ENCODE measurements at regions not wholly inside any gene's neighbourhood (a gene's known extent, or its start where the extent isn't known, plus 50 kb on each side); places are given as distances from the start of the nearest gene placed in this dataset.
A peak's percentile ranks its signal among the peaks of the same experiment; 100 is the strongest.

GRCh38 chr7:22574754-22575520 is 74.9 kb upstream of the STEAP1B start:
- Mint-ChIP-seq H3K9me3 (peaks cover 0 to 5% of the 10 kb centered on the region in 2 donors), H3K4me3 (no peak overlapping the region), H3K27ac (no peak overlapping the region), H3K27me3 (peaks cover 74% of the 10 kb centered on the region), H3K4me1 (peaks cover 2% of the 10 kb centered on the region)
- no peak for ATAC-seq
- DNase-seq, result no peak

GRCh38 chr7:22572937-22573336 is 72.9 kb upstream of the STEAP1B start:
- no peak overlapping the region for H3K4me3 Mint-ChIP-seq
- no peak for ATAC-seq
- H3K4me1 Mint-ChIP-seq, result peaks cover 6% of the 10 kb centered on the region
- H3K9me3 Mint-ChIP-seq, result no peaks in the 10 kb centered on the region
- DNase-seq, result no peak
- H3K27me3 Mint-ChIP-seq, result peaks cover 76% of the 10 kb centered on the region
- H3K27ac Mint-ChIP-seq, result no peak overlapping the region

GRCh38 chr7:22572292-22572691 is 72.3 kb upstream of the STEAP1B start:
- peaks cover 6% of the 10 kb centered on the region for H3K4me1 Mint-ChIP-seq
- H3K27me3 Mint-ChIP-seq, result peaks cover 76% of the 10 kb centered on the region
- no peak overlapping the region for H3K27ac Mint-ChIP-seq
- ATAC-seq (no peak), DNase-seq (no peak)
- no peaks in the 10 kb centered on the region for H3K9me3 Mint-ChIP-seq
- no peak overlapping the region for H3K4me3 Mint-ChIP-seq

GRCh38 chr7:22571766-22572165 is 71.8 kb upstream of the STEAP1B start:
- no peaks in the 10 kb centered on the region for H3K9me3 Mint-ChIP-seq
- H3K27me3 Mint-ChIP-seq, result peaks cover 75% of the 10 kb centered on the region
- H3K4me1 Mint-ChIP-seq, result peaks cover 6% of the 10 kb centered on the region
- H3K4me3 Mint-ChIP-seq, result no peak overlapping the region
- ATAC-seq (no peak), DNase-seq (no peak)
- no peak overlapping the region for H3K27ac Mint-ChIP-seq

- no peak overlapping the region for H3K27ac Mint-ChIP-seq
- H3K4me3 Mint-ChIP-seq, result no peak overlapping the region
- peaks cover 23% of the 10 kb centered on the region for H3K4me1 Mint-ChIP-seq
- peaks cover 82% of the 10 kb centered on the region for H3K27me3 Mint-ChIP-seq
- ATAC-seq, result peak; percentile 69
- no peaks in the 10 kb centered on the region for H3K9me3 Mint-ChIP-seq
- DNase-seq, result peak in 1 of 2 donors; percentile 35
These were observed 69.8 kb upstream of the STEAP1B start for GRCh38 chr7:22569586-22570321.

GRCh38 chr7:22566592-22566991 is 66.6 kb upstream of the STEAP1B start:
- H3K27me3 Mint-ChIP-seq, result peaks cover 76% of the 10 kb centered on the region
- DNase-seq (no peak), ATAC-seq (no peak)
- H3K4me1 Mint-ChIP-seq, result peaks cover 55% of the 10 kb centered on the region
- H3K9me3 Mint-ChIP-seq, result no peaks in the 10 kb centered on the region
- H3K4me3 Mint-ChIP-seq, result no peak overlapping the region
- H3K27ac Mint-ChIP-seq, result no peak overlapping the region

GRCh38 chr7:22566176-22566575 is 66.2 kb upstream of the STEAP1B start:
- peaks cover 72% of the 10 kb centered on the region for H3K27me3 Mint-ChIP-seq
- DNase-seq (no peak), ATAC-seq (no peak)
- H3K4me1 Mint-ChIP-seq, result peaks cover 58% of the 10 kb centered on the region
- no peak overlapping the region for H3K27ac Mint-ChIP-seq
- H3K9me3 Mint-ChIP-seq, result no peaks in the 10 kb centered on the region
- H3K4me3 Mint-ChIP-seq, result no peak overlapping the region

- H3K27ac Mint-ChIP-seq, result no peak overlapping the region
- peaks cover 58% of the 10 kb centered on the region for H3K4me1 Mint-ChIP-seq
- peaks cover 64% of the 10 kb centered on the region for H3K27me3 Mint-ChIP-seq
- ATAC-seq, result peak; percentile 41
- H3K9me3 Mint-ChIP-seq, result no peaks in the 10 kb centered on the region
- H3K4me3 Mint-ChIP-seq, result peak overlapping the region in 1 of 2 donors; percentile 10
- no peak for DNase-seq
These were observed 65.4 kb upstream of the STEAP1B start for GRCh38 chr7:22565315-22565811.

- Mint-ChIP-seq H3K9me3 (no peaks in the 10 kb centered on the region), H3K4me1 (peaks cover 52% of the 10 kb centered on the region)
These were observed 64.6 kb upstream of the STEAP1B start for GRCh38 chr7:22564511-22565045.

GRCh38 chr7:22563621-22564241 is 63.7 kb upstream of the STEAP1B start:
- Mint-ChIP-seq H3K9me3 (no peaks in the 10 kb centered on the region), H3K4me1 (peaks cover 52% of the 10 kb centered on the region), H3K27me3 (peaks cover 48% of the 10 kb centered on the region), H3K4me3 (peak overlapping the region; percentile 16 to 55), H3K27ac (no peak overlapping the region)
- ATAC-seq (peak; percentile 80), DNase-seq (peak; percentile 25 to 52)

More at GRCh38 chr7:22564511-22565045, 64.6 kb upstream of the STEAP1B start:
- ATAC-seq (no peak), DNase-seq (no peak)
- H3K27me3 Mint-ChIP-seq, result peaks cover 56% of the 10 kb centered on the region
- peak overlapping the region; percentile 5 to 36 for H3K4me3 Mint-ChIP-seq
- H3K27ac Mint-ChIP-seq, result no peak overlapping the region

- Mint-ChIP-seq H3K4me1 (peaks cover 52% of the 10 kb centered on the region), H3K9me3 (no peaks in the 10 kb centered on the region), H3K27me3 (peaks cover 41% of the 10 kb centered on the region), H3K4me3 (peak overlapping the region; percentile 40 to 56), H3K27ac (no peak overlapping the region)
- DNase-seq (no peak), ATAC-seq (no peak)
These were observed 63.1 kb upstream of the STEAP1B start for GRCh38 chr7:22563032-22563501.

- H3K9me3 Mint-ChIP-seq, result no peaks in the 10 kb centered on the region
- peaks cover 52% of the 10 kb centered on the region for H3K4me1 Mint-ChIP-seq
- peak; percentile 62 for ATAC-seq
- H3K27me3 Mint-ChIP-seq, result peaks cover 31% of the 10 kb centered on the region
- no peak overlapping the region for H3K27ac Mint-ChIP-seq
- no peak overlapping the region for H3K4me3 Mint-ChIP-seq
- peak in 1 of 2 donors; percentile 30 for DNase-seq
These were observed 62.1 kb upstream of the STEAP1B start for GRCh38 chr7:22561895-22562593.

- Mint-ChIP-seq H3K27me3 (peaks cover 26% of the 10 kb centered on the region), H3K4me1 (peaks cover 51% of the 10 kb centered on the region), H3K27ac (no peak overlapping the region), H3K9me3 (no peaks in the 10 kb centered on the region), H3K4me3 (no peak overlapping the region)
- DNase-seq, result no peak
- no peak for ATAC-seq
These were observed 61.4 kb upstream of the STEAP1B start for GRCh38 chr7:22561321-22561811.

GRCh38 chr7:22559829-22560489 is 60.0 kb upstream of the STEAP1B start:
- Mint-ChIP-seq H3K4me1 (peaks cover 37% of the 10 kb centered on the region), H3K9me3 (no peaks in the 10 kb centered on the region), H3K4me3 (no peak overlapping the region), H3K27ac (no peak overlapping the region), H3K27me3 (peaks cover 22% of the 10 kb centered on the region)
- ATAC-seq, result peak; percentile 77
- DNase-seq, result peak; percentile 66 to 73

All from stimulated activated naive CD8-positive, alpha-beta T cell treated with anti-CD3 and anti-CD28 coated beads, Interleukin-15, amount 100 ng/mL, for 72 hours (primary cell).